ENCODE measurements at regions not wholly inside any gene's neighbourhood (a gene's known extent, or its start where the extent isn't known, plus 50 kb on each side); places are given as distances from the start of the nearest gene placed in this dataset.
A peak's percentile ranks its signal among the peaks of the same experiment; 100 is the strongest.

- Histone ChIP-seq H3K27ac (no peak overlapping the region), H3K27me3 (no peaks in the 10 kb centered on the region), H3K4me3 (no peak overlapping the region), H3K4me1 (ENCODE audit: low read depth) (no peaks in the 10 kb centered on the region), H3K36me3 (no peaks in the 10 kb centered on the region), H3K9me3 (ENCODE audit: low read depth) (no peaks in the 10 kb centered on the region)
- no peak for DNase-seq (ENCODE audit: low read depth in 1 of 2, low spot score in 1 of 2)
- TF ChIP-seq CTCF (IDR thresholded peaks at IDR 0.05; ENCODE audit: low read depth, low read length): no peak
These were observed 1247.1 kb downstream of the GATA3 start for GRCh38 chr10:9301554-9301953.

GRCh38 chr10:9302140-9302746 lies 1247.8 kb downstream of the GATA3 start:
- Histone ChIP-seq H3K27me3 (no peaks in the 10 kb centered on the region), H3K4me3 (no peak overlapping the region), H3K36me3 (no peaks in the 10 kb centered on the region), H3K27ac (no peak overlapping the region), H3K4me1 (ENCODE audit: low read depth) (no peaks in the 10 kb centered on the region), H3K9me3 (ENCODE audit: low read depth) (no peaks in the 10 kb centered on the region)
- peak; percentile 65 to 66 for DNase-seq (ENCODE audit: low read depth in 1 of 2, low spot score in 1 of 2)
- no peak for TF ChIP-seq CTCF (IDR thresholded peaks at IDR 0.05; ENCODE audit: low read depth, low read length)

- peak; percentile 39 to 43 for DNase-seq (ENCODE audit: low read depth in 1 of 2, low spot score in 1 of 2)
- H3K4me3 ChIP-seq: no peak overlapping the region
- no peaks in the 10 kb centered on the region for H3K4me1 ChIP-seq (ENCODE audit: low read depth)
- H3K27ac ChIP-seq: no peak overlapping the region
- no peaks in the 10 kb centered on the region for H3K36me3 ChIP-seq
- no peaks in the 10 kb centered on the region for H3K27me3 ChIP-seq
- no peaks in the 10 kb centered on the region for H3K9me3 ChIP-seq (ENCODE audit: low read depth)
- peak; percentile 46 for TF ChIP-seq CTCF (IDR thresholded peaks at IDR 0.05; ENCODE audit: low read depth, low read length)
These were observed 1250.6 kb downstream of the GATA3 start for GRCh38 chr10:9305018-9305655.

- peak; percentile 29 for TF ChIP-seq CTCF (IDR thresholded peaks at IDR 0.05; ENCODE audit: low read depth, low read length)
- H3K4me3 ChIP-seq: no peak overlapping the region
- DNase-seq (ENCODE audit: low read depth in 1 of 2, low spot score in 1 of 2): no peak
- H3K9me3 ChIP-seq (ENCODE audit: low read depth): no peaks in the 10 kb centered on the region
- H3K4me1 ChIP-seq (ENCODE audit: low read depth): no peaks in the 10 kb centered on the region
- no peaks in the 10 kb centered on the region for H3K36me3 ChIP-seq
- H3K27ac ChIP-seq: no peak overlapping the region
- H3K27me3 ChIP-seq: no peaks in the 10 kb centered on the region
These were observed 1257.4 kb downstream of the GATA3 start for GRCh38 chr10:9311702-9312499.

GRCh38 chr10:9315292-9315691 lies 1260.8 kb downstream of the GATA3 start:
- Histone ChIP-seq H3K9me3 (ENCODE audit: low read depth) (no peaks in the 10 kb centered on the region), H3K4me3 (no peak overlapping the region), H3K4me1 (ENCODE audit: low read depth) (no peaks in the 10 kb centered on the region), H3K27ac (no peak overlapping the region), H3K27me3 (no peaks in the 10 kb centered on the region), H3K36me3 (no peaks in the 10 kb centered on the region)
- no peak for DNase-seq (ENCODE audit: low read depth in 1 of 2, low spot score in 1 of 2)
- TF ChIP-seq CTCF (IDR thresholded peaks at IDR 0.05; ENCODE audit: low read depth, low read length): no peak
